ENCODE measurements at regions not wholly inside any gene's neighbourhood (a gene's known extent, or its start where the extent isn't known, plus 50 kb on each side); places are given as distances from the start of the nearest gene placed in this dataset.

DNA sequence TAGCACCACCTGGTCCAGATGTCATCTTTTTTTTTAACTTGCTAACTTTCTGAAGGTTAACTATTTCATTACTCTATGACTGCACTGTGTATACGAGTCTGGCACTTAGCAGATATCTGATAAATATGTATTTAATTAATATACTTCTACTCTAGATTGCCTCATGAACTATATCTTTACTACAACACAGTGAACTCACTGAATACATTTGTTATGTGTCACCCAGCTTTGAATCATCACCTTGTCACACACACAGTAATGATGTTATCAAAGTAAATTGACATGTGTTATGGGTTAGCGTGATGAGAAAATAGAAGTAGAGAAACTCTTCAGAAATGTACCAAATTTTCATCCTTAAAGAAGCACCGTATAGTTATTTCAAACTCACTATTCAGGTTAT lies 419.3 kb upstream of the ADGRL3 start (continued):
- TF ChIP-seq EGR1 (IDR thresholded peaks at IDR 0.05; ENCODE audit: borderline replicate concordance in 1 of 2, low read depth in 2 of 2, low read length in 2 of 2): no peak
- TF ChIP-seq STAT3 (IDR thresholded peaks at IDR 0.05; ENCODE audit: low read depth, low read length): no peak
- TF ChIP-seq, protein P1, sequence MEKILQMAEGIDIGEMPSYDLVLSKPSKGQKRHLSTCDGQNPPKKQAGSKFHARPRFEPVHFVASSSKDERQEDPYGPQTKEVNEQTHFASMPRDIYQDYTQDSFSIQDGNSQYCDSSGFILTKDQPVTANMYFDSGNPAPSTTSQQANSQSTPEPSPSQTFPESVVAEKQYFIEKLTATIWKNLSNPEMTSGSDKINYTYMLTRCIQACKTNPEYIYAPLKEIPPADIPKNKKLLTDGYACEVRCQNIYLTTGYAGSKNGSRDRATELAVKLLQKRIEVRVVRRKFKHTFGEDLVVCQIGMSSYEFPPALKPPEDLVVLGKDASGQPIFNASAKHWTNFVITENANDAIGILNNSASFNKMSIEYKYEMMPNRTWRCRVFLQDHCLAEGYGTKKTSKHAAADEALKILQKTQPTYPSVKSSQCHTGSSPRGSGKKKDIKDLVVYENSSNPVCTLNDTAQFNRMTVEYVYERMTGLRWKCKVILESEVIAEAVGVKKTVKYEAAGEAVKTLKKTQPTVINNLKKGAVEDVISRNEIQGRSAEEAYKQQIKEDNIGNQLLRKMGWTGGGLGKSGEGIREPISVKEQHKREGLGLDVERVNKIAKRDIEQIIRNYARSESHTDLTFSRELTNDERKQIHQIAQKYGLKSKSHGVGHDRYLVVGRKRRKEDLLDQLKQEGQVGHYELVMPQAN (conservative IDR thresholded peaks at IDR 0.05): no peak
- TF ChIP-seq ASH2L (IDR thresholded peaks at IDR 0.05; ENCODE audit: borderline replicate concordance, low read depth): no peak
- TF ChIP-seq HDAC2 (IDR thresholded peaks at IDR 0.05): no peak
- TF ChIP-seq BCL11A (IDR thresholded peaks at IDR 0.05; ENCODE audit: low read depth, low read length): no peak
- TF ChIP-seq, protein P2, sequence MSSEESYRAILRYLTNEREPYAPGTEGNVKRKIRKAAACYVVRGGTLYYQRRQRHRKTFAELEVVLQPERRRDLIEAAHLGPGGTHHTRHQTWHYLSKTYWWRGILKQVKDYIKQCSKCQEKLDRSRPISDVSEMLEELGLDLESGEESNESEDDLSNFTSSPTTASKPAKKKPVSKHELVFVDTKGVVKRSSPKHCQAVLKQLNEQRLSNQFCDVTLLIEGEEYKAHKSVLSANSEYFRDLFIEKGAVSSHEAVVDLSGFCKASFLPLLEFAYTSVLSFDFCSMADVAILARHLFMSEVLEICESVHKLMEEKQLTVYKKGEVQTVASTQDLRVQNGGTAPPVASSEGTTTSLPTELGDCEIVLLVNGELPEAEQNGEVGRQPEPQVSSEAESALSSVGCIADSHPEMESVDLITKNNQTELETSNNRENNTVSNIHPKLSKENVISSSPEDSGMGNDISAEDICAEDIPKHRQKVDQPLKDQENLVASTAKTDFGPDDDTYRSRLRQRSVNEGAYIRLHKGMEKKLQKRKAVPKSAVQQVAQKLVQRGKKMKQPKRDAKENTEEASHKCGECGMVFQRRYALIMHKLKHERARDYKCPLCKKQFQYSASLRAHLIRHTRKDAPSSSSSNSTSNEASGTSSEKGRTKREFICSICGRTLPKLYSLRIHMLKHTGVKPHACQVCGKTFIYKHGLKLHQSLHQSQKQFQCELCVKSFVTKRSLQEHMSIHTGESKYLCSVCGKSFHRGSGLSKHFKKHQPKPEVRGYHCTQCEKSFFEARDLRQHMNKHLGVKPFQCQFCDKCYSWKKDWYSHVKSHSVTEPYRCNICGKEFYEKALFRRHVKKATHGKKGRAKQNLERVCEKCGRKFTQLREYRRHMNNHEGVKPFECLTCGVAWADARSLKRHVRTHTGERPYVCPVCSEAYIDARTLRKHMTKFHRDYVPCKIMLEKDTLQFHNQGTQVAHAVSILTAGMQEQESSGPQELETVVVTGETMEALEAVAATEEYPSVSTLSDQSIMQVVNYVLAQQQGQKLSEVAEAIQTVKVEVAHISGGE (CRISPR knock-in tag; IDR thresholded peaks at IDR 0.05): no peak

DNA sequence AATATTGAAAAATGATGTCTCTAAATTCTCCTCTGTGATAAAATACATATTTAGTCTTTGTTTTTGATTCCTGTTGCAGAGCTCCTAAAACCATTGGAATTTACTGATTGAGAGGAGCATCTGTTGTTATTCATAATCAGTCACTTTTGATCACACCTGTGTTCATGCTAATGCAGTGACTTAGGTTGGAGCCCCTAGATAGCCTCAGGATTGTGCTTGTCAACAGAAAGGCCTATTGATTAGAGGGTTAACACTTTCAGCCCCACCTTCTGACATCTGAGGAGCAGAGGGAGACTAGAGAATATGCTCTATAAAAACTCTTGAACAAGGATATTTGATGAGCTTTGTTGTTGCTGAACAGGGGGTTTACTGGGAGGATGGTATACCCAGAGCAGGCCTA lies 409.5 kb upstream of the ADGRL3 start:
- Histone ChIP-seq H3K9ac (ENCODE audit: control insufficient read depth, insufficient read depth, low read length) (no peak overlapping the region), H3K4me3 (no peak overlapping the region), H3K4me2 (ENCODE audit: control insufficient read depth, insufficient read depth) (no peak overlapping the region), H3K27ac (ENCODE audit: control insufficient read depth, insufficient read depth) (no peak overlapping the region), H3K36me3 (ENCODE audit: control insufficient read depth in 2 of 2, insufficient read depth in 2 of 2, low read length in 1 of 2) (no peaks in the 10 kb centered on the region), H2AFZ (ENCODE audit: control insufficient read depth, low read depth, low read length) (no peak overlapping the region), H4K20me1 (ENCODE audit: control insufficient read depth, insufficient read depth) (no peaks in the 10 kb centered on the region), H3K79me2 (ENCODE audit: control insufficient read depth, insufficient read depth, low read length) (no peaks in the 10 kb centered on the region), H3K9me3 (replicated peaks; ENCODE audit: control insufficient read depth, insufficient read depth, low read length) (no peaks in the 10 kb centered on the region), H3K4me1 (ENCODE audit: control insufficient read depth, insufficient read depth, low read length) (no peaks in the 10 kb centered on the region), H3K27me3 (replicated peaks in 1 of 2; ENCODE audit: control insufficient read depth in 2 of 2, insufficient read depth in 2 of 2, low read length in 1 of 2) (no peaks in the 10 kb centered on the region)
- BruUV-seq (replicated peaks): no TSS peak
- RAD21 ChIA-PET (ENCODE audit: unreplicated experiment): no interaction called here
- SMC1A ChIA-PET (ENCODE audit: uncharacterized antibody, unreplicated experiment): interaction anchor here (0.7 to 1.0 kb wide), 2 partner anchors 8 to 10 kb away, joined by 3 read pairs; no protein-coding TSS in a partner anchor
- ATAC-seq: no peak
- in situ Hi-C loops (cut with MboI) (no loop called here), intact Hi-C loops (cut with micrococcal nuclease; ENCODE audit: unreplicated experiment) (no loop called here)
- FAIRE-seq: no peak
- CTCF ChIA-PET: no interaction called here
- no peak for DNase-seq (ENCODE audit: low read depth, low spot score)
- POLR2A ChIA-PET: no interaction called here
- no peak for TF ChIP-seq ZNF384 (IDR thresholded peaks at IDR 0.05; ENCODE audit: borderline replicate concordance, low read depth, low read length)
- TF ChIP-seq RAD21 (IDR thresholded peaks at IDR 0.05; ENCODE audit: insufficient read depth, low read depth, low read length): no peak
- no peak for TF ChIP-seq ZSCAN29 (IDR thresholded peaks at IDR 0.05)
- no peak for TF ChIP-seq STAT1 (conservative IDR thresholded peaks at IDR 0.05)
- TF ChIP-seq DPF2 (IDR thresholded peaks at IDR 0.05): no peak
- TF ChIP-seq EED (IDR thresholded peaks at IDR 0.05; ENCODE audit: low read depth): no peak
- TF ChIP-seq, protein P1 (conservative IDR thresholded peaks at IDR 0.05): no peak

Measured in GM12878 (cell line).